SK-N-SH (cell line): ENCODE measurements at regions not wholly inside any gene's neighbourhood (a gene's known extent, or its start where the extent isn't known, plus 50 kb on each side); places are given as distances from the start of the nearest gene placed in this dataset.

Experiments used
- CTCF ChIA-PET: fragments of 300-600, 350-600 bp; formaldehyde crosslinking; extraction: SDS; loops from one replicate; lab custom pipeline; 2021; lab: Yijun Ruan, JAX
- POLR2A ChIA-PET: fragments of 350-600 bp; sonication (Branson Sonifier 250); formaldehyde crosslinking; extraction: SDS; loops from one replicate; lab custom pipeline; 2020; ENCODE audit warnings: antibody characterized with exemption, inconsistent platforms; lab: Yijun Ruan, JAX
- DNase-seq: peaks from one replicate; pipeline ENCODE4 v3.0.0; 2012
- H2AFZ ChIP-seq: fragments of 200-600 bp; sonication (generic); 2 replicates; pipeline ENCODE4 v1.8.1; 2016; ENCODE audit warnings: antibody characterized with exemption, mild to moderate bottlenecking, low read depth
- H3F3A ChIP-seq: fragments of 200-600 bp; sonication (generic); replicated peaks from 2 replicates; pipeline ENCODE3; 2016; ENCODE audit warnings: antibody characterized with exemption, mild to moderate bottlenecking; ENCODE audit not compliant: insufficient read depth
- H3K27ac ChIP-seq, 2 experiments: fragments of 200-500 bp in 1 of 2; fragments of 200-600 bp in 1 of 2; sonication (Bioruptor generic) in 1 of 2; sonication (generic), shearing (Covaris generic) in 1 of 2; 2 replicates each; pipeline versions ENCODE4 v1.5.1 to v1.6.1; 2014 to 2016; ENCODE audit warnings: low read depth in 2 of 2, inconsistent platforms in 1 of 2, low read length in 1 of 2, mild to moderate bottlenecking in 1 of 2, mixed read lengths in 1 of 2
- H3K27me3 ChIP-seq: fragments of 200-600 bp; sonication (generic), shearing (Covaris generic); 2 replicates; pipeline ENCODE4 v1.6.1; 2016; ENCODE audit warnings: mixed run types; ENCODE audit not compliant: insufficient read depth
- H3K36me3 ChIP-seq, 2 experiments: fragments of 200-500 bp in 1 of 2; fragments of 200-600 bp in 1 of 2; sonication (Bioruptor generic) in 1 of 2; sonication (generic) in 1 of 2; replicated peaks in 1 of 2; 2 replicates each; pipeline versions ENCODE3 to v1.5.1; 2014 to 2016; ENCODE audit warnings: low read length in 1 of 2, mild to moderate bottlenecking in 1 of 2; ENCODE audit not compliant: insufficient read depth in 2 of 2, control insufficient read depth in 1 of 2
- H3K4me1 ChIP-seq, 2 experiments: fragments of 200-500 bp in 1 of 2; fragments of 200-600 bp in 1 of 2; sonication (Bioruptor generic) in 1 of 2; sonication (generic), shearing (Covaris generic) in 1 of 2; 2 replicates each; pipeline versions ENCODE4 v1.5.1 to v1.6.1; 2014 to 2016; ENCODE audit warnings: low read depth in 1 of 2, low read length in 1 of 2, mixed run types in 1 of 2; ENCODE audit not compliant: insufficient read depth in 2 of 2, control insufficient read depth in 1 of 2
- H3K4me2 ChIP-seq: fragments of 200-600 bp; sonication (generic), shearing (Covaris generic); 2 replicates; pipeline ENCODE4 v1.6.1; 2017; ENCODE audit warnings: mixed run types
- H3K4me3 ChIP-seq, 2 experiments: fragments of 200-500 bp in 1 of 2; fragments of 200-600 bp in 1 of 2; sonication (Bioruptor generic) in 1 of 2; sonication (generic), shearing (Covaris generic) in 1 of 2; 2 replicates each; pipeline versions ENCODE4 v1.5.1 to v1.8.1; 2014 to 2016; ENCODE audit warnings: low read depth in 2 of 2, inconsistent platforms in 1 of 2, low read length in 1 of 2, mild to moderate bottlenecking in 1 of 2, mixed read lengths in 1 of 2, moderate library complexity in 1 of 2
- H3K79me2 ChIP-seq: fragments of 200-600 bp; sonication (generic); 2 replicates; pipeline ENCODE4 v1.8.1; 2017; ENCODE audit warnings: mild to moderate bottlenecking; ENCODE audit not compliant: insufficient read depth
- H3K9ac ChIP-seq: fragments of 200-600 bp; sonication (generic); 2 replicates; pipeline ENCODE4 v1.6.1; 2017; ENCODE audit warnings: mixed run types
- H3K9me2 ChIP-seq: fragments of 200-600 bp; sonication (generic); 2 replicates; pipeline ENCODE4 v1.6.1; 2017; ENCODE audit warnings: mixed run types
- H3K9me3 ChIP-seq: fragments of 200-600 bp; sonication (generic); 2 replicates; pipeline ENCODE4 v1.6.1; 2017; ENCODE audit warnings: mixed run types, mild to moderate bottlenecking, moderate library complexity
- H4K20me1 ChIP-seq: fragments of 200-600 bp; sonication (generic); 2 replicates; pipeline ENCODE4 v1.6.1; 2017; ENCODE audit warnings: mild to moderate bottlenecking, mixed run types; ENCODE audit not compliant: insufficient read depth
- CHD2 ChIP-seq: fragments of 150-350 bp; IDR thresholded peaks from 2 replicates; pipeline ENCODE4 v1.6.1; 2018; ENCODE audit warnings: low read length; ENCODE audit not compliant: partially characterized antibody
- ELF1 ChIP-seq: IDR thresholded peaks from 2 replicates; pipeline ENCODE4 v1.4.0; 2012
- FOSL2 ChIP-seq: IDR thresholded peaks from 2 replicates; pipeline ENCODE4 v1.4.0; 2012; ENCODE audit warnings: low read depth, mild to moderate bottlenecking, moderate library complexity, borderline replicate concordance
- JUND ChIP-seq: IDR thresholded peaks from 2 replicates; pipeline ENCODE4 v1.4.0; 2012
- MEF2A ChIP-seq: IDR thresholded peaks from 2 replicates; pipeline ENCODE4 v1.4.0; 2012; ENCODE audit warnings: low read depth, borderline replicate concordance
- MXI1 ChIP-seq: IDR thresholded peaks from 2 replicates; pipeline ENCODE4 v1.6.1; 2012; ENCODE audit warnings: mild to moderate bottlenecking, low read depth, low read length, improper control_type of control experiment
- NRF1 ChIP-seq: IDR thresholded peaks from 2 replicates; pipeline ENCODE4 v1.6.1; 2012; ENCODE audit warnings: low read depth, mild to moderate bottlenecking, low read length
- POLR2AphosphoS5 ChIP-seq: IDR thresholded peaks from 2 replicates; pipeline ENCODE4 v1.6.1; 2012; ENCODE audit warnings: low read depth, low read length
- SIN3A ChIP-seq: IDR thresholded peaks from 2 replicates; pipeline ENCODE4 v1.6.1; 2012; ENCODE audit warnings: low read depth, mild to moderate bottlenecking, low read length, moderate library complexity, borderline replicate concordance
- SMC3 ChIP-seq: IDR thresholded peaks from 2 replicates; pipeline ENCODE4 v1.6.1; 2012; ENCODE audit warnings: low read depth, low read length, improper control_type of control experiment
- TAF1 ChIP-seq: IDR thresholded peaks from 2 replicates; pipeline ENCODE4 v1.6.1; 2012; ENCODE audit warnings: low read depth, mild to moderate bottlenecking, low read length, moderate library complexity, borderline replicate concordance
- YY1 ChIP-seq: IDR thresholded peaks from 2 replicates; pipeline ENCODE4 v1.4.0; 2012; ENCODE audit warnings: low read depth, mild to moderate bottlenecking
- ZBTB33 ChIP-seq: IDR thresholded peaks from 2 replicates; pipeline ENCODE4 v1.4.0; 2012; ENCODE audit warnings: low read depth, borderline replicate concordance
- WGBS: methylation state at CpG from one replicate; pipeline ENCODE4 v1.1.6; 2017; ENCODE audit warnings: low lambda C conversion rate; 5-methylcytosine and 5-hydroxymethylcytosine counted together

GRCh38 chr3:42020684-42021307 lies 58.9 kb upstream of the ULK4 start (continued):
- TF ChIP-seq TAF1 (no peak), FOSL2 (peak; percentile 92), JUND (peak; percentile 84)

- H3K4me2 ChIP-seq, result peak overlapping the region; percentile 50; the same call in 1 of the 2 replicates
- peaks cover 17 to 24% of the 10 kb centered on the region in 2 experiments for H3K4me1 ChIP-seq
- peaks cover 93% of the 10 kb centered on the region for H3K79me2 ChIP-seq
- WGBS, result 88% methylated on average over 5 of the region's 5 CpGs
- 0 out of 2 replicates have a peak, but pooled peaks cover 4% of the 10 kb centered on the region for H4K20me1 ChIP-seq
- no peak overlapping the region for H3K9ac ChIP-seq
- DNase-seq, result no peak
- CTCF ChIA-PET, result interaction anchor here (0.6 to 6.5 kb wide), 4 partner anchors 8 to 1866 kb away, joined by 3 to 51 read pairs (median 3); no protein-coding TSS in a partner anchor
- H3K9me3 ChIP-seq, result no peaks in the 10 kb centered on the region
- H3K27me3 ChIP-seq, result no peaks in the 10 kb centered on the region
- peak overlapping the region; percentile 1 to 93; a peak in 2 of 4 replicates for H3K27ac ChIP-seq
- H2AFZ ChIP-seq, result no peak overlapping the region
- POLR2A ChIA-PET, result no interaction called here
- H3K9me2 ChIP-seq, result no peaks in the 10 kb centered on the region
- H3K36me3 ChIP-seq, result no peaks in the 10 kb centered on the region
- H3K4me3 ChIP-seq, result no peak overlapping the region
- peaks cover 19% of the 10 kb centered on the region for H3F3A ChIP-seq
- TF ChIP-seq YY1, result no peak
- no peak for TF ChIP-seq ELF1
- no peak for TF ChIP-seq MEF2A
- TF ChIP-seq SIN3A, result no peak
- no peak for TF ChIP-seq MXI1
- TF ChIP-seq SMC3, result no peak
- no peak for TF ChIP-seq NRF1
- no peak for TF ChIP-seq FOSL2
- TF ChIP-seq POLR2AphosphoS5, result no peak
- no peak for TF ChIP-seq CHD2
- TF ChIP-seq ZBTB33, result no peak
Measured at GRCh38 chr3:42019953-42020260, 58.0 kb upstream of the ULK4 start.
